A673 (cell line): ENCODE measurements at regions not wholly inside any gene's neighbourhood (a gene's known extent, or its start where the extent isn't known, plus 50 kb on each side); places are given as distances from the start of the nearest gene placed in this dataset.

Source experiments
- EZH2 ChIP-seq: fragments of 200-600 bp; sonication (generic); IDR thresholded peaks from 2 replicates; pipeline ENCODE4 v1.6.1; 2017; ENCODE audit warnings: borderline replicate concordance, low read depth, mild to moderate bottlenecking, mixed read lengths, antibody characterized with exemption, low read length; ENCODE audit not compliant: poor library complexity, severe bottlenecking
- TF ChIP-seq, protein P1 (sequence below): fragments of 300-800, 200-600 bp; sonication (generic); conservative IDR thresholded peaks from 2 replicates; pipeline ENCODE4 v1.5.1; 2017; ENCODE audit warnings: low read depth, mild to moderate bottlenecking, antibody characterized with exemption, low read length, moderate library complexity, mixed read lengths

DNA sequence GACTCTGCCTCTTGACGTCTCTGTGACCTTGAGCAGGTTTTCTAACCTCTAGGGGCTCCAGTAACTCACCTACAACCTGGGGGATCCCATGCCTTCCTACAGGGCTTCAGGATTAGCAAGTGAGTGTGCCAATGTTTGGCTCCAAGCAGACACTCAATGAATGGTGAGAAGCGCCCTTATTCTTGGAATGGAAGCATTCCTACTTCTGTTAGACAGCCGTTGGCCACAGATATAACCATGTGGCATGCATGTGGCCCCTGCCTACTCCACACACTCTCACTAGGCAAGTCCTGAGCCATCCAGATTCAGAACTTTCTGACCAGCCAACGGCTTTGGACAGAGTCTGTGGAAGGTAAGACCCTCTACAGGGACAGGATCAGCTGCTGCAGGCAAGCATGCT is 108.9 kb upstream of the LYZL2 start:
- TF ChIP-seq, protein P1, sequence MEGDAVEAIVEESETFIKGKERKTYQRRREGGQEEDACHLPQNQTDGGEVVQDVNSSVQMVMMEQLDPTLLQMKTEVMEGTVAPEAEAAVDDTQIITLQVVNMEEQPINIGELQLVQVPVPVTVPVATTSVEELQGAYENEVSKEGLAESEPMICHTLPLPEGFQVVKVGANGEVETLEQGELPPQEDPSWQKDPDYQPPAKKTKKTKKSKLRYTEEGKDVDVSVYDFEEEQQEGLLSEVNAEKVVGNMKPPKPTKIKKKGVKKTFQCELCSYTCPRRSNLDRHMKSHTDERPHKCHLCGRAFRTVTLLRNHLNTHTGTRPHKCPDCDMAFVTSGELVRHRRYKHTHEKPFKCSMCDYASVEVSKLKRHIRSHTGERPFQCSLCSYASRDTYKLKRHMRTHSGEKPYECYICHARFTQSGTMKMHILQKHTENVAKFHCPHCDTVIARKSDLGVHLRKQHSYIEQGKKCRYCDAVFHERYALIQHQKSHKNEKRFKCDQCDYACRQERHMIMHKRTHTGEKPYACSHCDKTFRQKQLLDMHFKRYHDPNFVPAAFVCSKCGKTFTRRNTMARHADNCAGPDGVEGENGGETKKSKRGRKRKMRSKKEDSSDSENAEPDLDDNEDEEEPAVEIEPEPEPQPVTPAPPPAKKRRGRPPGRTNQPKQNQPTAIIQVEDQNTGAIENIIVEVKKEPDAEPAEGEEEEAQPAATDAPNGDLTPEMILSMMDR = no peak
- no peak for TF ChIP-seq EZH2
